Endothelial cell of umbilical vein (primary cell): ENCODE measurements at regions not wholly inside any gene's neighbourhood (a gene's known extent, or its start where the extent isn't known, plus 50 kb on each side); places are given as distances from the start of the nearest gene placed in this dataset.

Experiments
- MYC ChIP-seq: IDR thresholded peaks from one replicate; pipeline ENCODE4 v1.6.1; 2011; ENCODE audit warnings: mild to moderate bottlenecking, low read depth, low read length
- POLR2A ChIP-seq: IDR thresholded peaks from 2 replicates; pipeline ENCODE4 v1.6.1; 2012; ENCODE audit warnings: low read depth, mild to moderate bottlenecking, control low read depth, low read length
- TF ChIP-seq, protein P1 (sequence below), 2 donors: IDR thresholded peaks; 1 replicate in 1 of 2; 2 replicates in 1 of 2; pipeline ENCODE4 v1.5.1; 2011; ENCODE audit warnings: low read length in 2 of 2, mild to moderate bottlenecking in 2 of 2, moderate library complexity in 2 of 2, control low read depth in 1 of 2, inconsistent platforms in 1 of 2, low read depth in 1 of 2; ENCODE audit not compliant: insufficient read depth in 1 of 2; ENCODE audit errors: extremely low read depth in 1 of 2

DNA sequence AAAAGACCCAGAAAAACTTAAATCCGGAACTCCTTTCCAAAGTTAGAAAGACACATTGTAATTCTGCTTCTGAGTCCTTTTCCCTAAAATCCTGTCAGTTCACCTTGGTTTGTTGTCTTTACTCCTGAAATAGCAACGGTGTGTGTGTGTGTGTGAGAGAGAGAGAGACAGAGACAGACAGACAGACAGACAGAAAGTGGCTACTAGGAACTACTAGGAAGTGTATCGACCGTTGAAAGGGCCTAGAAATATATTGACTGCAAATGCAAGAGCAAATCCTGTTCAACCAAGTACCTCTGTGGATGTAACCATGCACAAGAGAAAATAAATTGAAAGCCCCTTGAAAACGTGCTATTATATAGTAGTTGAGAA lies 100.0 kb upstream of the MLIP start:
- TF ChIP-seq POLR2A (no peak), MYC (no peak)
- TF ChIP-seq, protein P1, sequence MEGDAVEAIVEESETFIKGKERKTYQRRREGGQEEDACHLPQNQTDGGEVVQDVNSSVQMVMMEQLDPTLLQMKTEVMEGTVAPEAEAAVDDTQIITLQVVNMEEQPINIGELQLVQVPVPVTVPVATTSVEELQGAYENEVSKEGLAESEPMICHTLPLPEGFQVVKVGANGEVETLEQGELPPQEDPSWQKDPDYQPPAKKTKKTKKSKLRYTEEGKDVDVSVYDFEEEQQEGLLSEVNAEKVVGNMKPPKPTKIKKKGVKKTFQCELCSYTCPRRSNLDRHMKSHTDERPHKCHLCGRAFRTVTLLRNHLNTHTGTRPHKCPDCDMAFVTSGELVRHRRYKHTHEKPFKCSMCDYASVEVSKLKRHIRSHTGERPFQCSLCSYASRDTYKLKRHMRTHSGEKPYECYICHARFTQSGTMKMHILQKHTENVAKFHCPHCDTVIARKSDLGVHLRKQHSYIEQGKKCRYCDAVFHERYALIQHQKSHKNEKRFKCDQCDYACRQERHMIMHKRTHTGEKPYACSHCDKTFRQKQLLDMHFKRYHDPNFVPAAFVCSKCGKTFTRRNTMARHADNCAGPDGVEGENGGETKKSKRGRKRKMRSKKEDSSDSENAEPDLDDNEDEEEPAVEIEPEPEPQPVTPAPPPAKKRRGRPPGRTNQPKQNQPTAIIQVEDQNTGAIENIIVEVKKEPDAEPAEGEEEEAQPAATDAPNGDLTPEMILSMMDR (IDR thresholded peaks at IDR 0.05; ENCODE audit: extremely low read depth in 1 of 2, insufficient read depth in 1 of 2, low read depth in 1 of 2, low read length in 2 of 2) = no peak
